SJSA1 (cell line): ENCODE measurements at regions not wholly inside any gene's neighbourhood (a gene's known extent, or its start where the extent isn't known, plus 50 kb on each side); places are given as distances from the start of the nearest gene placed in this dataset.

Experiments used
- DNase-seq, 2 experiments: peaks; one replicate each; pipeline ENCODE4 v3.0.0-alpha.2; 2015 to 2020; ENCODE audit warnings: low spot score in 2 of 2, low read depth in 1 of 2
- H3K27ac ChIP-seq: fragments of 250-450 bp; sonication (Bioruptor Pico); 2 replicates; pipeline ENCODE4 v1.5.1; 2020; ENCODE audit warnings: mild to moderate bottlenecking, moderate library complexity
- H3K27me3 ChIP-seq: fragments of 250-450 bp; sonication (Bioruptor Pico); replicated peaks from 2 replicates; pipeline ENCODE4 v1.5.1; 2020; ENCODE audit warnings: mild to moderate bottlenecking, moderate library complexity
- H3K36me3 ChIP-seq: fragments of 250-450 bp; sonication (Bioruptor Pico); 2 replicates; pipeline ENCODE4 v1.5.1; 2020; ENCODE audit warnings: mild to moderate bottlenecking
- H3K4me1 ChIP-seq: fragments of 250-450 bp; sonication (Bioruptor Pico); replicated peaks from 2 replicates; pipeline ENCODE4 v1.6.1; 2021; ENCODE audit warnings: mild to moderate bottlenecking
- H3K4me3 ChIP-seq: fragments of 250-450 bp; sonication (Bioruptor Pico); 2 replicates; pipeline ENCODE4 v1.5.1; 2020; ENCODE audit warnings: mild to moderate bottlenecking
- H3K9me3 ChIP-seq: fragments of 250-450 bp; sonication (Bioruptor Pico); replicated peaks from 2 replicates; pipeline ENCODE4 v1.5.1; 2020; ENCODE audit warnings: mild to moderate bottlenecking

- Histone ChIP-seq H3K36me3 (no peaks in the 10 kb centered on the region), H3K27me3 (no peaks in the 10 kb centered on the region), H3K4me3 (no peak overlapping the region), H3K4me1 (no peaks in the 10 kb centered on the region), H3K27ac (no peak overlapping the region), H3K9me3 (no peaks in the 10 kb centered on the region)
- DNase-seq: no peak
These were observed 118.7 kb upstream of the MLIP start for GRCh38 chr6:53992522-53992921.

- Histone ChIP-seq H3K4me1 (no peaks in the 10 kb centered on the region), H3K36me3 (no peaks in the 10 kb centered on the region)
- DNase-seq: no peak
These were observed 117.0 kb upstream of the MLIP start for GRCh38 chr6:53994201-53994600.

GRCh38 chr6:53995935-53996334 lies 115.3 kb upstream of the MLIP start:
- Histone ChIP-seq H3K36me3 (no peaks in the 10 kb centered on the region), H3K27me3 (no peaks in the 10 kb centered on the region), H3K4me1 (no peaks in the 10 kb centered on the region), H3K9me3 (no peaks in the 10 kb centered on the region), H3K27ac (no peak overlapping the region), H3K4me3 (no peak overlapping the region)
- DNase-seq: no peak

More at GRCh38 chr6:53994201-53994600, 117.0 kb upstream of the MLIP start:
- Histone ChIP-seq H3K4me3 (no peak overlapping the region), H3K27me3 (no peaks in the 10 kb centered on the region), H3K27ac (no peak overlapping the region), H3K9me3 (no peaks in the 10 kb centered on the region)

GRCh38 chr6:53998303-53998702 lies 112.9 kb upstream of the MLIP start:
- Histone ChIP-seq H3K4me3 (no peak overlapping the region), H3K27ac (no peak overlapping the region), H3K27me3 (no peaks in the 10 kb centered on the region), H3K9me3 (no peaks in the 10 kb centered on the region), H3K36me3 (no peaks in the 10 kb centered on the region), H3K4me1 (no peaks in the 10 kb centered on the region)
- no peak for DNase-seq

- Histone ChIP-seq H3K4me3 (no peak overlapping the region), H3K9me3 (no peaks in the 10 kb centered on the region), H3K27ac (no peak overlapping the region), H3K4me1 (no peaks in the 10 kb centered on the region), H3K36me3 (no peaks in the 10 kb centered on the region), H3K27me3 (no peaks in the 10 kb centered on the region)
- DNase-seq: no peak
These were observed 112.0 kb upstream of the MLIP start for GRCh38 chr6:53999088-53999755.

- Histone ChIP-seq H3K27ac (no peak overlapping the region), H3K9me3 (no peaks in the 10 kb centered on the region), H3K4me1 (no peaks in the 10 kb centered on the region), H3K4me3 (no peak overlapping the region), H3K36me3 (no peaks in the 10 kb centered on the region), H3K27me3 (no peaks in the 10 kb centered on the region)
- DNase-seq: no peak
These were observed 109.1 kb upstream of the MLIP start for GRCh38 chr6:54002116-54002515.

- Histone ChIP-seq H3K4me3 (no peak overlapping the region), H3K9me3 (no peaks in the 10 kb centered on the region), H3K36me3 (no peaks in the 10 kb centered on the region), H3K27me3 (no peaks in the 10 kb centered on the region), H3K4me1 (no peaks in the 10 kb centered on the region), H3K27ac (no peak overlapping the region)
- DNase-seq: no peak
These were observed 107.9 kb upstream of the MLIP start for GRCh38 chr6:54003316-54003715.

GRCh38 chr6:54008589-54008988 lies 102.7 kb upstream of the MLIP start:
- no peaks in the 10 kb centered on the region for H3K36me3 ChIP-seq
- no peak overlapping the region for H3K4me3 ChIP-seq
- H3K27ac ChIP-seq: no peak overlapping the region
- no peak for DNase-seq
- H3K27me3 ChIP-seq: no peaks in the 10 kb centered on the region
- H3K4me1 ChIP-seq: no peaks in the 10 kb centered on the region
- H3K9me3 ChIP-seq: no peaks in the 10 kb centered on the region

GRCh38 chr6:54009052-54009654 lies 102.1 kb upstream of the MLIP start:
- Histone ChIP-seq H3K36me3 (no peaks in the 10 kb centered on the region), H3K27ac (no peak overlapping the region), H3K9me3 (no peaks in the 10 kb centered on the region), H3K4me3 (no peak overlapping the region), H3K4me1 (no peaks in the 10 kb centered on the region), H3K27me3 (no peaks in the 10 kb centered on the region)
- no peak for DNase-seq

GRCh38 chr6:54010340-54011276 lies 100.6 kb upstream of the MLIP start:
- H3K27me3 ChIP-seq: no peaks in the 10 kb centered on the region
- no peak overlapping the region for H3K4me3 ChIP-seq

GRCh38 chr6:54011277-54011648 lies 100.0 kb upstream of the MLIP start:
- Histone ChIP-seq H3K4me1 (no peaks in the 10 kb centered on the region), H3K36me3 (no peaks in the 10 kb centered on the region), H3K27me3 (no peaks in the 10 kb centered on the region), H3K4me3 (no peak overlapping the region), H3K27ac (no peak overlapping the region), H3K9me3 (no peaks in the 10 kb centered on the region)
- no peak for DNase-seq

More at GRCh38 chr6:54010340-54011276, 100.6 kb upstream of the MLIP start:
- DNase-seq: no peak
- H3K27ac ChIP-seq: no peak overlapping the region
- H3K9me3 ChIP-seq: no peaks in the 10 kb centered on the region
- H3K4me1 ChIP-seq: no peaks in the 10 kb centered on the region
- no peaks in the 10 kb centered on the region for H3K36me3 ChIP-seq

- Histone ChIP-seq H3K36me3 (no peaks in the 10 kb centered on the region), H3K27me3 (no peaks in the 10 kb centered on the region; the same call in 1 of the 2 replicates), H3K27ac (no peak overlapping the region), H3K4me3 (no peak overlapping the region), H3K9me3 (no peaks in the 10 kb centered on the region), H3K4me1 (no peaks in the 10 kb centered on the region)
- DNase-seq: no peak
These were observed 97.3 kb upstream of the MLIP start for GRCh38 chr6:54013966-54014365.

GRCh38 chr6:54014440-54014839 lies 96.8 kb upstream of the MLIP start:
- DNase-seq: no peak
- Histone ChIP-seq H3K36me3 (no peaks in the 10 kb centered on the region), H3K4me3 (no peak overlapping the region), H3K4me1 (no peaks in the 10 kb centered on the region), H3K9me3 (no peaks in the 10 kb centered on the region), H3K27me3 (no peaks in the 10 kb centered on the region; the same call in 1 of the 2 replicates), H3K27ac (no peak overlapping the region)

GRCh38 chr6:54017877-54018276 lies 93.4 kb upstream of the MLIP start:
- no peak for DNase-seq
- H3K27ac ChIP-seq: no peak overlapping the region
- H3K4me3 ChIP-seq: no peak overlapping the region
- H3K36me3 ChIP-seq: no peaks in the 10 kb centered on the region
- H3K4me1 ChIP-seq: no peaks in the 10 kb centered on the region
- no peaks in the 10 kb centered on the region; the same call in 1 of the 2 replicates for H3K27me3 ChIP-seq
- H3K9me3 ChIP-seq: no peaks in the 10 kb centered on the region
